Hematopoietic multipotent progenitor cell treated with erythropoietin and hydrocortisone succinate and interleukin-3 and kit ligand, for 17 days (in vitro differentiated cells): ENCODE measurements at regions not wholly inside any gene's neighbourhood (a gene's known extent, or its start where the extent isn't known, plus 50 kb on each side); places are given as distances from the start of the nearest gene placed in this dataset.

ENCODE experiments used
- DNase-seq: peaks from one replicate; pipeline ENCODE4 v3.0.0-alpha.2; 2015; ENCODE audit warnings: low spot score

DNA sequence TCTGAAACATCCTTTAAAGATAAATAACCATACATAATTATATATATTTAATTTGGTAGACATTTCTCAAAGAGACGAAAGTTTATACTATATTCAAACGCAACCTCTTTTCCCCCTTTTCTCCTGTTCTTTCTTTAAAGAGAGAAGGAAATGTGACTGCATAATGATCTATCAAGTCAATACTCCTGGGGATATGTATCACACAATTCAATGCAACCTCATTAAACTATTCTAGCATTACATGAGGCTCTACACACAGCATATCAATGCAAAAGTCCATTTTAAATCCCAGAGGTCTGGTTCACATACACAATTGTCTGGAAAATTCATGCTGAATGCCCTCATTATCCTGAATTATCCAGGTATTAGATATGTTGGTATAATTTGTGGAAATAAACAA, 330.7 kb downstream of the LMX1A start:
- DNase-seq, result no peak

DNA sequence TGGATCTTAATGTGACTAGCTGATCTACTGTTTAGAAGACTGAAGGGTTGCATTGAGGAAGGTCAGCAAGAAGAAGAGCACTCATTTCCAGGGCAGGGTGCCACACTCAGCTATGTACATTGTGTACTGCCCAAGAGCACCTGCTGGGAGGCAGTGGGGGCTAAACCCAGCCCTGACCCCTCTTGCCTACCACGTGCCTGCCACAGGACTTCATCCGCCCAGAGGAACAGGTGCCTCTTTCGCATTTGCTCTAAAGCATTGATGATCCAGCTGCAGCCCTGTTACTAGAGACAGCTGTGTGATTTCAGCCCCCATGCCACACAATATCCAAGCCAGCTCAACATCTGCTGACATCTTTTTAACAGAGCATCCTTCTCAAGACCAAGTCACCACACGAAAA, 341.8 kb downstream of the LMX1A start:
- no peak for DNase-seq

DNA sequence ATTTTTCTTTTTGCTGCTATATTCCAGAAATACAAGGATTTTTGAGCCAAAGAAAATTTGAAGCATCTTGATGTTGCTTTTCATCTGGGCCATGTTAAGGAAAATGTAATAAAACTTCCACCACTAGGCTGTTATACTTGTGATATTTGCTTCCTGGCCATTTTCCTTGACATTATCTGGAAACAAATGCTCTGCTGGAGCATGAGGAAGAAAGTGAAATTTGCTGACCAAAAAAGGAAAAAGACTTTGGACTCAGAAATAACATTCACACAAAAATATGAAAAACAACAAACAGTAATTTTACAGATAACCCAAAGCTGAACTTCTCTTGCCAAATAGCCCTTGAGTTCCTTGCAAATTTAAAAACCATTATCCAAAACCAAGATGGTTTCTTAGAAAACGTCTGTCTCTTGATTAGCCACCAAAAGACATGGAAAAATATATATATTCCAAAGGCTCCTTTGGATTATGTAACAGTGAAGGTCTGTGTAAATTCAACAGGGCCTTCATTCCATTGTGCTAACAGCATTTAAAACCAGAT, 344.5 kb downstream of the LMX1A start:
- DNase-seq, result no peak

DNA sequence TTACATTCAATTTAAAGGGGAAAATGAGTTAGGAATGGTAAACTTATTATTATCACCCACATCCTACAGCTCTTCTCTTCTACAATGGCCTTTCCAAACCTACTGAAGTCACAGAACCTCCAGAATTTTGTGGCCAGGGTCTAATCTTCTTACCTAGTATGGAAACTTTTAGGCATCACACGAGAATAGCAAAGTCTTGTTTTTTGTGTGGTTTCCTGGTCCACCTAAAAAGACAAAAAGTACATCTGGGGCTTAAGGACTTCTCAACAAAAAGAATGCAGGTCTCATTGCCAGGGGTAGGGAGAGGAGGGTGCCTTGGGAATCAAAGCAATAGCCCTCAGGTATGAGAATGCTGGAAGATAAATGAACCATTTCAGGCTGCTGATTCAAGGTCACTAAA, 345.3 kb downstream of the LMX1A start:
- DNase-seq, result no peak

DNA sequence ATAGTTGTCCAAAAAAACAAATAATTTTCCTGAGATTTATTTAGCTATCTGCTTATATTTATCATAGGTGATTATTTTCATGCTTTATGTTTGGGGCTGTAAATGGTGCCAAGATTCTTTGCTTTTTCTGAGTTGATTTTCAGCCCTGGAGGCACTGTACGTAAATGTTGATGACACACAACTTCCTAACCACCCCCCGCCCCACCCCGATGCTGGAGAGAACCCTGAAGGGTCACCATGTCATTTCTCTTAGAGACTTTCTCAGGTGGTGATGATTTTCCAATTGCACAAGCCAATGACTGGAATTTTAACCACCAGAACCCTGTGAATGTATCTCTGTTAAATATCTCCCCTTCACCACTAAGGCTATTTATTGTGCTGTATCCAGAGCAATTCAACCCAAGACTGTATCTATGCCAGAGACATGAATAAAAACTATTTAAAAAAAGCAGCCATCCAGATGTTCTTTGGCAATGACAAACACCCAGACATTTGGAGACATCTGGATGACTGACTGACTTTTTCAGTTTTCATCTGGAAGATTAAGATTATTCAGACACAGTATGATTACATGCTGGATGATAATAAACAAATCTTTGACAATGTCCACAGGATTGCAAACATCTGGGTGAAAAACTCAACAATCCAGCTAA, 346.0 kb downstream of the LMX1A start:
- no peak for DNase-seq

DNA sequence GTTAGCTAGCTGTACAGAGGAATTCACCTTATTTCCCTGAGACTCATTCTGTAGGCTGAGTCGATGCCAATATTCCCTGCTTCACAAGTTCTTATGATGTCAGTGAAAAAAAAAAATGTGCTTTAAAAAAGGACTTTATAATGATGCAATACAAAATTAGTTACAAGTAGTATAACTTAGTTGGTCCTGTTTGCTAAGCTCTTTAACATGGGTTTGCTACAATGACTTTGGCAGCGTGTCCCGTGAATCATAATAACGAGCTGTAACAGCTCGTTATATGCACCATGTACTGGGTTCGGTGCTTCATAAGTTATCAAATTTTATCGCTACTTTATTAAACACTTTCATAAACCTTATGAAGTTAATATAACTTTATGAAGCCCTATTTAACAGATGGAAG, 349.7 kb downstream of the LMX1A start:
- no peak for DNase-seq

DNA sequence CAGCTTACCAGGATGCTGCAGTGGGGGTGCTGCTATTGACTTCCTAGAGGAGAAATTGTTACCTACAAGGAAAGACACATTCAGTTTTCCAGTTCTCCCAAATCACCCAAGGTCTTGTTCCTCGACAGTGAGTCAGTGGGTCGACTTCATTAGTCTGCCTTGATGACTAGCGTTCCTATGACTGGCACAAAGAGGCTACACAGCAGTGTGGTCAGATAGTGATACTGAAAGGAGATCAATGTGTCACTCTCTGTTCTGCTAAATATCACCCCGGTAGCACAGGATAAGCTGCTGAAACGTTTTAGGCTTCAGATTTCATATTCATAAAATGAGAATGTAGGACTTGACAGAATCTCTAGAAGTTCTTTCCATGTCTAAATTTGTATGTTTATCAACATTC, 357.4 kb downstream of the LMX1A start:
- DNase-seq, result no peak

DNA sequence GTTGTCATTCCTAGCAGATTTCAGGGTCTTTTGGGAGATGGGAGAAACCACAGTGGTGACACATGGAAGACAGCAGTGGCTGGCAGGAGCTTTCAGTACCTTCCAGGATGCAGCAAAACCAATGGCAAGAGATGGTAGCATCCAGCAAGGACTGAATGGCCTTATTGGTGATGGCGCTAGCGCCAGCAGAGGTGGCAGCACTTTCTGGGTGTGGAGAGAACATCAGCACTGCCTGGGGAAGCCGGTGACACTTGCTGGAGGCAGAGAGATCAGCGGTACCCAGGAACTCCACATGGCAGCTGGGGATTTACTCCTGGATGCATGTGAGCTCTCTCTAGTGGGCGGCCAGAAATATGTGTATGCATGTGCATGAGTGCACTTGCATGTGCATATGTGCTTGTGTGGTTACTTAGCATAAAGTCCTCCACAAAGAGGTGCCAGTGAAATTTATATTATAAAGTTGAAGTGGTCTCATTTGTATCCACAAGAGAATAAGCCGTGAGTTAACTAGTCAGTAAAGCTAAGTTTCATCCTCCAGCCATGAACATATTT, 364.7 kb downstream of the LMX1A start:
- no peak for DNase-seq

DNA sequence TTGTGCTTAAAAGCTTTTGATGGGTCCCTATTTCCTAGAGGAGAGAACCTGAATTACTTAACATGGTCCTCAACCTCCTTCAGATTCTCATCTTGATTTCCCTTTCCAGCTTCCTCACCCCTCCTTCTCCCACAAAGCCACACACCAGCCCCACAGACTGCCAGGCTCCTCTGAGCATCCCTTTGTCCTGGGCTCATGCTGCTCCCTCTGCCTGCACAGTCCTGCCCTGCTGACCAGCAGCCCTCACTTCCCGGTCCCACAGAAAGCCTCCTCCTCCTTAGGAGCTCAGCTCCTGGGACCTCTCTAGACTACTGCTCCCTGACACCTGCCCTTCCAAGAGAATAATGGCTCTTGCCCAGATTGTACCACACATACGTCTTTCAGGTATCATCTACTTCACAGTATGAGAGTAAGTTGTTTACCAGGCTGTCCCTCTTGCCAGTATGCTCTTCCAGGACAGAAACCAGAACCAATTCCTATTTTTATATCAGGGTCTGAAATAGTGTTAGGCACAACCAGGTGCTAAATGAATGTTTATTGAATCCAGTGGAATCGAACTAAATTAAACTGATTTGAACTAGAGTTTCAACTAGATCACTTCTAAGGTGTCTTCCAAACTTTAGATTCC, 373.4 kb downstream of the LMX1A start:
- DNase-seq, result no peak

DNA sequence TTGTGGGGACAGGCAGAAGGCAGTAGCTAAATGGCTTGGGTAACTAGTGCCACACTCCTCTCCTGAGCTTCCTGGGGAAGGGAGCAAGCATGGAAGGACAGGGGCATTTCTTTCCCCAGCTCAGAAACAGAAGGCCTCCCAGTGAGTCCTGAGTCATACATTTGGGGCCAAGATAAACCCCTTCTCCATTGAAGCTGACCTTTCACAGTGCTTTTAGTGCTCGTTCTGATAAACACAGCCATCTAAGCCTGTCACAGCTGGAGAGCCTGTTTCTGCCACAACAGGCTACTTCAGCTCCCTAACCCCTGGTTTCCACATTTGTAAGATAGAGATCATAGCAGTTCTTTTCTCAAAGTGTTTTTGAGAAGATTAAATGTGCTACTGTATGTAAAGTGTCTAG, 374.0 kb downstream of the LMX1A start:
- DNase-seq, result no peak

DNA sequence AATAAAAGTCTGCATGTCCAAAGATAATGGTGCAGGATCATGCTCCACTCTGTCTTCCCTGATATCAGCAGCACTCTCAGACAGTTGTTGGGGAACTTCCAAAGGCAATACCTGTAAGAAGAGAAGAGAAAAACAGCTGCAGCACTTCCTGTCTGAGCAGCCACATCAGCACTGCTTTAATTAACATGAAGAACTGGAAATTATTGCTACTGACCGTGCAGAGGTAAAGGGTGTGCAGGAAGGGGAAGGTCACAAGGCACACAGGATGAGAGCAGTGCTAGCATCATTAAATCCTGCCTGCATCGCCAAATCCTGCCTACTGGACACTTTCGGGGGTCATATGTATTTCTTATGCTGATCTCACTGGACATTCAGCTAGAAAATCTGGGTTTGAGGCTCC, 379.0 kb downstream of the LMX1A start:
- no peak for DNase-seq

DNA sequence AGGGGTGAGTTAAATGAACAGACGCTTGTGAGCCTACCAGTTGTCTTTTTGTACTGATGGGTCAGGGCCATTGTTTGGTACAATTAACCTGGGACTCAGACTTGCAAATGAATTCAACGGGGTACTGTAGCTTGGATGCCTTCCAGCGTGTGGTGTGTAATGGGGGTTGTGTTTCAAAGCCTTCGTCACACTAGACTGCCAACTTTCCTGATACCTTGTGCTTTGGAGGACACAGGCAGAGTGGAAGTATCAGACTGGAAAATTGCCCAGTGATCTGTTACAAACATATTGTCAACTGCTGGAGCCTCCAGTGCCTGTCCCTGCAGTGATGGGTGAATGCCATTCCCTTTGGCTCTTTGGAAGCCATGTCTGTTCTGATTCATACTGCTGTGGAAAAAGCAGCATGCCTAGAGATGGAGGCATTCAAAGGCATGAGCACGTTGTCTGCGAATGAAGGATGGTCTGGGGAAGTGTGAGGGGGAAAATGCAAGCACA, 384.5 kb downstream of the LMX1A start:
- no peak for DNase-seq

DNA sequence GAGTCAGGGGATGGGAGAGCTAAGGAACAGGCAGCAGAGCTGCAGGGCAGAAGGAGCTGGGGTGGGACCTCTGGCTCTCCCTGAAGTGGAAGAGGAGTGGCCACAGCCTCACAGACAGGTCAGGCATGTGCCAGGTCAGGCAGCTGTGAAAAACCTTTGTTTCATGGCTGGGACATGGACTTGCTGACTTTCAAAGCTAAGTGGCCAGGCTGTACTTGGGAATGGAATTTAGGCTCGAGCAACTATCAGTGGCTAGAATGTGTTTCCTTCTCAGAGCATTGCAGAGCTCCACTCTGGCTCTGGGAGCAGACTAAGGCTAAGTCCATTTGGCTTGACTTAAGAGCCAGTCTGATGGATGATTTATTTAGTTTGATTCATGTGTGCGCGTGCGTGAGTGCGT, 385.1 kb downstream of the LMX1A start:
- DNase-seq, result no peak

DNA sequence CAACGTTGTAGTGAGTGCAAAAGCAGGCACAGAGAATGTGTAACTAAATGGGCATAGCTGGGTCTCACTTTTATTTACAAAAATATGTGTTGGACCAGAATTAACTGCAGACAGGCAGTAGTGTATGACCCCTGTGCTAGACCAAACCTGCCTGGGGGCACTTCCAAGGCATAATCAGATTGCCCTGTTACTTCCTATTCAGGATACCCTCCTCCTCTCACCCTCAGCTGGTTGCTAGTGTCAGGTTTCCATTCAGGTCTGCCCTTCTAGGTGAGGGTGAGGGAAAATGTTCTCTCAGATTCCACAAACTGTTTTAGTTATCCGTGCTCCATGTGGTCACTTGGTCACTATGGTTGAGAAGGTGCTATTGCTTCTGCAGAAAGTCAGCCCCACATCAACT, 387.3 kb downstream of the LMX1A start:
- no peak for DNase-seq

DNA sequence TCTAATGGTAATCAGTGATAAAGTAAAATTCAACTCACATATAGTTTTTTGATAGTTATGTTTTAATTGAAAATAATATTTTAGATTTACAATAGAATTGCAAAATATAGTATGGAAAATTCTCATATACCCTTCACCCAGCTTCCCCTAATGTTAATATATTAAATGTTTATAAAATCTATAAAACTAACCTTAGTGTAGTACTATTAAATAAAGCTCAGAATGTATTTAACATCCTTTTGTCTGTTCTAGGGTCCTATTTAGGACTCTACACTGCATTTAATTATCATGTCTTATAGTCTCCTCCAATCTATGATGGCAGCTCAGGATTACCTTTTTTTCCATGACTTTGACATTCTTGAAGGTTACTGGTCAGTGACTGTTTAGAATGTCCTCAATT, 389.2 kb downstream of the LMX1A start:
- DNase-seq, result no peak

DNA sequence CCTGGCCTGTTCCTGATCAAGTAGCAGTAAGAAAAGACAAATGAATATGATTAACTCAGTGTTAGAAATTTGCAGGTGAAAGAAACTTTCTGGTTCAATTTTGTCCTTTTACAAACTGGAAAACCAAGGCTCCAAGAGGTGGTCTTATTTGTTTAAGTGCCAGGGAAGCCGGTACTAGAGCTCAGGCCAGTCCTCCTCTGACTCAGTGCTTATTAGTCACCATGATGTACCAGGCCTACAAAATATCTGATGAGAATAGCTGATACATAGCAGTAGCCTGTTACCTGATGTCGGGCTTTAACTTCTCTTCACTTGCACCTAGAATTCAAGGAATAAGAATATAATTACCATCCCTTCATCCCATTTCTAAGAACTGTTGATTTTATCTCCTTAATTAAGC, 394.8 kb downstream of the LMX1A start:
- no peak for DNase-seq

DNA sequence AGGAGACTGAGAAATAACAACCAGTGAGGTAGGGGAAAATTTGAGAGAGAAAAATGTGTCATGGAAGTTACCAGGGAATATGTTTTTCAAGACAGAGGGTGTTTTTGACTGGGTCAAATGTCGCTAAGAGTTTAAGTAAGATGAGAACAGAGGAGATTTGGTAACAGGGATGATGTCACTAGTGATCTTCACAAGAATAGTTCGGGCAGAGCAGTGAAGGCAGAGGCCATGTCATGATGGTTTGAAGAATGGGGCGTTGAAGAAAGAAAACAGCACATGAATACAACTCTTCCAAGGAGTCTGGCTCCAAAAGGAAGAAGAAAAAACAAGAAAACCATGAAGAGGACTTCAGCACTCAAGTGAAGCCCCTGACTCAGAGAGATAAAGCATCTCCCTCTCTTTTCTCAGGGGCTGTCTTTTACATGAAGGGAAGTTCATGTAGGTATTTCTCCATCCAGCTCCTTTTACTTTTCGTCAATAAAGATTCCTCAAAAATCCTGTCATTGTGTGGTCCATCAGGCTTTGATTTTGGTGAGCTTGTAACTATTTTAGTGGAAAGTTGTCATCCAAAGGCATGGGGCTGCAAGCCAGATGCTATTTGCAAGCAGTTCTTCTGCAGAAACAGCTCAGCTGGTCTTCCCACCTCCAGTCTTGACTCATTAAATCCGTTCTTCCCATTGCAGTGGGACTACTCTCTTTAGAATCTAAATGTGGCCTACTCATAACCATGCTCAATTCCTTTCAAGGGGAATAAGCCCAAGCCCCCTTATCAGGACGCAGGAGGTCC, 397.3 kb downstream of the LMX1A start:
- DNase-seq, result no peak

DNA sequence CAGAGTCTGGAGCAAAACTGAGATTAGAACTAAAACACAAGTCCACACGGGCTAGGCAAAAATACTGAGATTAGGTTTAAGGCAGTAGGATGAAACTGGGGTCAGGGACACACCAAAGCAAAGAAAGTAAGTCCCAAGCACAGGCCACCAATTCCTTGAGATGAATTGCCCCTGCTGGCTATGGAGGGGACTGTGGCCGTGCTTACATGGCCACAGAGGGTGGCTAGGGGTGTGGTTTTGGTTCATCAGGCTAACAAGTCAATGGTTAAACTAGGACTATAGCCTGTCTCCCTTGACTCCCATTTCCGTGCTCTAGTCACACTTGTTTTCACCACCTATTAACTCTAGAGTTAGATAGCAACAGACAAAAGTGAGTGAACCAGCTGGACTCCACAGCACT, 394.8 kb downstream of the PBX1 start:
- DNase-seq, result no peak

DNA sequence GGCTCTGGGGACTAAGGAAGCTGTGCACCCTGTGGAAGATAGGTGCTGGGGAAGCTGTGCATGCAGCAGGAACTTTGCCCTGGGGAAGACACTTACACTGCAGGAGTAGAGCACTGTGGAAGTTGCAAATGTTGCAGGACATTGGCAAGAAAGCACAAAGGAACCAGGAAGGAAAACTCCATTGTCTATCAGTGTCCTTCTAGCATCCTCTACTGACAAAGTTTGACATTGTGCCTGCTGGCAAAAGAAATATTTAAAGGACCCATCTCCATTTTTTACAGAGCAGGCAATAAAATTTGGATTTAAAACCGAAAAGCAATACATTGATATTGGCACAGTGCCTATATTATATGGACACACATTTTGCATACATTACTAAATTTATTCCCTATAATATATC, 394.1 kb downstream of the PBX1 start:
- DNase-seq, result no peak

DNA sequence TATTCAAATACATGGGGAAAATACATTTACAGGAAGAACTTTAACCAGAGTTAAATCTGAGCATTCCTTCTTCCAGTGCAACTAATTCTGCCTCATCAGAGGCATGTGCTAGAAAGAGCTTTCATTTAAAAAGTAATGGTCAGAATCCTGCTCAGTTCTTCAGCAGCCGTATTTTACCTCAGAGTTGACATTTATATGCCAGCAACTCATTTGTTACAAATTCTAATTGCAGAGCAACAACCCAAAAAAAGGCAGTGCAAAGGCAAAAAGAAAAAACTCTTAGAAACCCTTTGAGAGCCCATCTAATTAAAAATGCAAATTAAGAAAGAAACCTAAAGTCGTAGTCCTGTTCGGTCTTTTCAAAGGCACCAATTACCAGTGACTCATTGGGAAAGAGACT, 392.5 kb downstream of the PBX1 start:
- DNase-seq, result no peak

DNA sequence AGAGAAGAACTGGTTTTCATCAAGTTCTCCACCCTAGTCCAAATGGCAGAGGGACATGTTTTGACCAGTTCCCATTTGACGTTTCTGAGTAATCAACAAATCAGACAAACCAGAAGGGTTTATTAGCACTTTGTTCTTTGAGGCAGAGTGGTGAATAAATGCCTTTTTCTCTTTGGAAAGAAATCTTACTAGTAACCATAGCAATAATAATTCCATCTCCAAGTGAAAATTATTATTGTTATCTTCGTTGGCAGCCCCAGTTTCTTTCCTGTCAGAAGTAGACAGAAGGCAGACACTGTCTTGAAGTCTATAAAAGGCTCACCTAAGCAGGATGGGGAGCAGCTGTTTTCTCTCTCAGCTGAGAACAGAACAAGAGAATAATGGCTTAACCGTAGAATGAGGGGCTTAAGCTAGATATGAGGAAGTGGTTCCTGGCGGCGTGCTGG, 391.6 kb downstream of the PBX1 start:
- no peak for DNase-seq

DNA sequence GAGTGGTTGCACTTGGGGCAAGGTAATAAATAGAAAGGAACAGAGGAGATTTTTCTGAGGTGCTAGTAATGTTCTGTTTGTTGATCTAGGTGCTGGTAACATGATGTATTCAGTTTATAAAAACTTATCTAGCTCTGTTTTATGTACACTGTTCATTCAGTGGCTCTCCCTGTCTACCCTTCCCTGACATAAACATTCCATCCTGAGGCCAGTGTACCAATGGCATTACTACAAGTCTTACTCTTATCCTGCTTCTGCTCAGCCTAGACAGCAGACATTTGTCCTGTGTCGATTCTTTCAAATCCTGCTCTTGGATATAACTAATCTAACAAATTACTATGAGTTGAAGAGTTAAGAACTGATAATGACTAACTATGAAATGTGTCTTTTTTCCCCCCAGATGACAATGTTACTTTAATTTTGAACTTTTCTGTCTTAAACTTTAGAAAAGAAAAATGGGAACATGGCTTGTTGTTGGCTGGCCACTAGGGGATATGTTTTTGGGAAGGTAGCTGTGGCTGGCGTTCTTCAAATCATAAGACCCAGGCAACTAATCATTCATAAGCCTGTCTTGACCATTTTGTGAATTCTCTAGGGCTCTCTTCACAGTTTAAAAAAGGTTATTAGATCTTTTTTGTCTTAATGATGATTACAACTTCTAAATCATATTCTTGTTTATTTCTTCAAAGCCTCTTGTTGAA, 390.9 kb downstream of the PBX1 start:
- DNase-seq, result no peak
